GM13977 (cell line): ENCODE measurements at regions not wholly inside any gene's neighbourhood (a gene's known extent, or its start where the extent isn't known, plus 50 kb on each side); places are given as distances from the start of the nearest gene placed in this dataset.
"Not testable (repeated sequence)": the region's sequence is repeated elsewhere in the genome, so short reads cannot be mapped to it uniquely, and the experiment has no call there.

Experiments
- DNase-seq: peaks from one replicate; pipeline ENCODE4 v3.0.0; 2012; ENCODE audit warnings: low spot score
- CTCF ChIP-seq: IDR thresholded peaks from 2 replicates; pipeline ENCODE4 v1.5.1; 2012; ENCODE audit warnings: mild to moderate bottlenecking, control low read depth; ENCODE audit not compliant: insufficient read depth; ENCODE audit errors: extremely low read depth, missing control alignments
- in situ Hi-C: fragments of 300-500 bp; cut with MboI; formaldehyde crosslinking; loops from one replicate; pipeline ENCODE4 v1.12.0; 2022; ENCODE audit warnings: low sequenced_read_pairs, low pct_unique_long_range_greater_than_20kb, mixed read lengths, inconsistent platforms; ENCODE audit not compliant: unreplicated experiment

GRCh38 chr13:106090001-106090400 lies 445.5 kb downstream of the EFNB2 start:
- no peak for TF ChIP-seq CTCF
- in situ Hi-C loops, result no loop called here
- no peak for DNase-seq

DNA sequence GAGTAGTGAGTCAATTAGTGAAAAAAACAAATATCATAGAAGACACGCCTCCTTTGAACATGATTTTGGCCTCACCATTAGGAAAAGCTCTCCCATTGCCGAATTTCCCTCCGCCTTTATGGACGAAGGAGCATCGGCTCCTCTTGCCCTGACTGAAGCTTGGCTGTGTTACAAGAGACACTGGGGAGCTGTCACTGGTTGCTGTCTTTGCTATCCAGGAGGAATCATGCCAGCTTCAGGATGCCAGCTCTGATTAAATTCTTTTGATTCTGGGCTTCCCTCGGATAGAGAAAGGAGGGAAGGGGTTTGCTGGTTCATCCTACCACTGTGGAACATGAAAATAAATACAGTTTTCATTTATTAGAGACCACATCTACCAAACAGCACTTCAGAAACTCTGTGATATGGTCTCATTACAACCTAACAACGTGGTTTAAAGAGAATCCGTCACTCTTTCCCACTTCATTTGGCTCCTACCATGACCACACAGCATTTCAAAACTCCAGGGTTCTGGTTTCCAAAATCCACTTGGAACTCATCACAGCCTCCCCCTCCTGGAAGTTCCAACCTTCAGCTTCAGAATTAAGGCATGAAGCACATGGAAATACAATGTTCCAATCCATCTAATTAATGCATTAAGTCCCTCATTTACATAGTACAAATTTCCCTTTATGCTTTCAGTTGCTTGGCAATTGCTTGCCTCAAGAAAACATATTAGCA lies 446.0 kb downstream of the EFNB2 start:
- no peak for DNase-seq
- in situ Hi-C loops, result no loop called here
- TF ChIP-seq CTCF, result no peak

DNA sequence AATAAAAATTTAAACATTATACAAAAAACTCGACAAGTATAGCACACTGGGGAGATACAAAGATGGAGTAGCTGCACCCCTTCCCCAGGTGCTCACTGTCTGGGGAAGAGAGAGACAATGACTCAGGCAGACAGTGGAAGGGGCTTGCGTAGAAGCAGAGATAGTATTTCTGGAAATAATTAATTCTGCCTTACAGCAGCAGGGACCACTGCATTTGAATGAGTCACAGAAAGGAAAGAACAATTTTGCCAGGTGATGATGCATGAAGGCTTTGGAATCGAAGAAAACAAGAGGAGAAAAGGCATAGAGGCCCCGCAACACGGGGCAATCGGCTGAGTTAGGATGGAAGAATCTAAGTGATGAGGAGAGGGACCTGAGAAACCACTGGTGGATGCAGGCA lies 447.4 kb downstream of the EFNB2 start:
- in situ Hi-C loops, result no loop called here
- DNase-seq, result no peak
- no peak for TF ChIP-seq CTCF

DNA sequence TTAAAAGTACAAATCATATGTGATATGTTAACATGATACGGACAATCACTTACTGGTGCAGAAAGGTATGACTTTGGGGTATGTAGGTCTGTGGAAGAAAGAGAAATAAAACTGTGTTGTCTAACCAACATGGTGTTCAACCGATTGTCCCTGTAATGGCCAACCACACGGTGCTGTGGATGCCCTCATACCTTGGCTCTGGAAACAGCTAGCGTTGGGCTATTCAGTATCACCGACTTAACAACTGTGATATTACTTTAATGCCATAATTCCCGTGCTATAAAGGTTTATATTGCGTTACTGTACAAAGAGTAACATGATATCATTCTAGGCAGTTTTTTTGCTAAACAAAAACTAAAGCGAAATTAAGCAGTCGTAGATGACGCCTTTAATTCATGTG lies 448.3 kb downstream of the EFNB2 start:
- no peak for TF ChIP-seq CTCF
- DNase-seq, result no peak
- in situ Hi-C loops, result no loop called here

GRCh38 chr13:106083620-106084350 lies 451.7 kb downstream of the EFNB2 start:
- in situ Hi-C loops, result no loop called here
- DNase-seq, result peak; percentile 13
- peak; percentile 45 for TF ChIP-seq CTCF

DNA sequence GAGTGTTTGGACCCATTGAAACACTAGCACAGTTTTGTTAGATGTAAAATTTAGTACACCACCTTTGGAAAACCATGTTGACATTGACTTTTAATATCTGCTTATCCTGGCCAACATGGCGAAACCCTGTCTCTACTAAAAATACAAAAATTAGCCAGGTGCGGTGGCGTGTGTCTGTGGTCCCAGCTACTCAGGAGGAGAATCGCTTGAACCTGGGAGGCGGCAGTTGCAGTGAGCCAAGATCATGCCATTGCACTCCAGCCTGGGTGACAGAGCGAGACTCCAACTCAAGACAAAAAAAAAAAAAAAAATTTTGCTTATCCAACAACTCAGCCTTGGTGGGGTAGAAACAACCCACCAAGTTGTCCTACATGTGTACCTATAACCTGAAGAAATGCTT lies 454.2 kb downstream of the EFNB2 start:
- in situ Hi-C loops, DNase-seq: not testable (repeated sequence)

- TF ChIP-seq CTCF, result no peak
- no peak for DNase-seq
- in situ Hi-C loops, result no loop called here
Measured at GRCh38 chr13:106078191-106078590, 457.3 kb downstream of the EFNB2 start.
